CMK (cell line): ENCODE measurements at regions not wholly inside any gene's neighbourhood (a gene's known extent, or its start where the extent isn't known, plus 50 kb on each side); places are given as distances from the start of the nearest gene placed in this dataset.

Experiments
- DNase-seq: peaks from one replicate; pipeline ENCODE4 v3.0.0-alpha.2; 2010; ENCODE audit warnings: low read depth

- DNase-seq = no peak
Measured at GRCh38 chr12:91793676-91794075, 352.0 kb downstream of the BTG1 start.

- DNase-seq = no peak
Measured at GRCh38 chr12:91792597-91792996, 353.0 kb downstream of the BTG1 start.

- DNase-seq = no peak
Measured at GRCh38 chr12:91786499-91787272, 359.0 kb downstream of the BTG1 start.

GRCh38 chr12:91785655-91786498 lies 359.8 kb downstream of the BTG1 start:
- no peak for DNase-seq

- no peak for DNase-seq
Measured at GRCh38 chr12:91781114-91781513, 364.5 kb downstream of the BTG1 start.

GRCh38 chr12:91778938-91779400 lies 366.7 kb downstream of the BTG1 start:
- no peak for DNase-seq

GRCh38 chr12:91778091-91778832 lies 367.4 kb downstream of the BTG1 start:
- DNase-seq = no peak

GRCh38 chr12:91777268-91777992 lies 368.2 kb downstream of the BTG1 start:
- no peak for DNase-seq

GRCh38 chr12:91774434-91774921 lies 371.2 kb downstream of the BTG1 start:
- DNase-seq = no peak

GRCh38 chr12:91773749-91774429 lies 371.8 kb downstream of the BTG1 start:
- DNase-seq = no peak

GRCh38 chr12:91772411-91772810 lies 373.2 kb downstream of the BTG1 start:
- DNase-seq = no peak

- no peak for DNase-seq
Measured at GRCh38 chr12:91769736-91770135, 375.9 kb downstream of the BTG1 start.

GRCh38 chr12:91767237-91767636 lies 378.4 kb downstream of the BTG1 start:
- no peak for DNase-seq

GRCh38 chr12:91766454-91766853 lies 379.2 kb downstream of the BTG1 start:
- DNase-seq = no peak

- DNase-seq = no peak
Measured at GRCh38 chr12:91763654-91764370, 381.8 kb downstream of the BTG1 start.

- no peak for DNase-seq
Measured at GRCh38 chr12:91753649-91754048, 392.0 kb downstream of the BTG1 start.

- DNase-seq = no peak
Measured at GRCh38 chr12:91746976-91747375, 398.7 kb downstream of the BTG1 start.

- no peak for DNase-seq
Measured at GRCh38 chr12:91744597-91744996, 401.0 kb downstream of the BTG1 start.

GRCh38 chr12:91743704-91744321 lies 401.8 kb downstream of the BTG1 start:
- no peak for DNase-seq

GRCh38 chr12:91743280-91743679 lies 402.4 kb downstream of the BTG1 start:
- no peak for DNase-seq
